Loucy (cell line): ENCODE measurements at regions not wholly inside any gene's neighbourhood (a gene's known extent, or its start where the extent isn't known, plus 50 kb on each side); places are given as distances from the start of the nearest gene placed in this dataset.

Experiments used
- CTCF ChIP-seq: fragments of 200-600 bp; sonication (generic); conservative IDR thresholded peaks from 2 replicates; pipeline ENCODE4 v1.5.1; 2014; ENCODE audit warnings: mild to moderate bottlenecking, antibody characterized with exemption, low read length
- EZH2phosphoT487 ChIP-seq: fragments of 200-600 bp; IDR thresholded peaks from 2 replicates; pipeline ENCODE4 v1.6.1; 2018; ENCODE audit warnings: antibody characterized with exemption, mild to moderate bottlenecking, moderate library complexity, borderline replicate concordance

- TF ChIP-seq CTCF (no peak), EZH2phosphoT487 (no peak)
Observed at GRCh38 chr17:74113326-74113725, 90.2 kb upstream of the RPL38 start.
